Omental fat pad (tissue), 3 donors: ENCODE measurements at regions not wholly inside any gene's neighbourhood (a gene's known extent, or its start where the extent isn't known, plus 50 kb on each side); places are given as distances from the start of the nearest gene placed in this dataset.

Experiments used
- ATAC-seq: fragments of 150-250 bp; one replicate; pipeline ENCODE4 v1.9.1; 2016; ENCODE audit warnings: mild to moderate bottlenecking, moderate library complexity; ENCODE audit not compliant: low FRiP score
- DNase-seq: peaks from one replicate; pipeline ENCODE4 v3.0.0-alpha.2; 2019; ENCODE audit warnings: low spot score
- TF ChIP-seq, protein P1 (sequence below), 3 donors: fragments of 450-650 bp; IDR thresholded peaks; one replicate each; pipeline ENCODE4 v1.5.1; 2016 to 2017; ENCODE audit warnings: antibody characterized with exemption in 3 of 3, mild to moderate bottlenecking in 3 of 3, moderate library complexity in 2 of 3

- ATAC-seq = no peak
- TF ChIP-seq, protein P1, sequence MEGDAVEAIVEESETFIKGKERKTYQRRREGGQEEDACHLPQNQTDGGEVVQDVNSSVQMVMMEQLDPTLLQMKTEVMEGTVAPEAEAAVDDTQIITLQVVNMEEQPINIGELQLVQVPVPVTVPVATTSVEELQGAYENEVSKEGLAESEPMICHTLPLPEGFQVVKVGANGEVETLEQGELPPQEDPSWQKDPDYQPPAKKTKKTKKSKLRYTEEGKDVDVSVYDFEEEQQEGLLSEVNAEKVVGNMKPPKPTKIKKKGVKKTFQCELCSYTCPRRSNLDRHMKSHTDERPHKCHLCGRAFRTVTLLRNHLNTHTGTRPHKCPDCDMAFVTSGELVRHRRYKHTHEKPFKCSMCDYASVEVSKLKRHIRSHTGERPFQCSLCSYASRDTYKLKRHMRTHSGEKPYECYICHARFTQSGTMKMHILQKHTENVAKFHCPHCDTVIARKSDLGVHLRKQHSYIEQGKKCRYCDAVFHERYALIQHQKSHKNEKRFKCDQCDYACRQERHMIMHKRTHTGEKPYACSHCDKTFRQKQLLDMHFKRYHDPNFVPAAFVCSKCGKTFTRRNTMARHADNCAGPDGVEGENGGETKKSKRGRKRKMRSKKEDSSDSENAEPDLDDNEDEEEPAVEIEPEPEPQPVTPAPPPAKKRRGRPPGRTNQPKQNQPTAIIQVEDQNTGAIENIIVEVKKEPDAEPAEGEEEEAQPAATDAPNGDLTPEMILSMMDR (IDR thresholded peaks at IDR 0.05) = no peak
- no peak for DNase-seq
These were observed 255.8 kb upstream of the HNRNPA3 start for GRCh38 chr2:176956791-176957190.

DNA sequence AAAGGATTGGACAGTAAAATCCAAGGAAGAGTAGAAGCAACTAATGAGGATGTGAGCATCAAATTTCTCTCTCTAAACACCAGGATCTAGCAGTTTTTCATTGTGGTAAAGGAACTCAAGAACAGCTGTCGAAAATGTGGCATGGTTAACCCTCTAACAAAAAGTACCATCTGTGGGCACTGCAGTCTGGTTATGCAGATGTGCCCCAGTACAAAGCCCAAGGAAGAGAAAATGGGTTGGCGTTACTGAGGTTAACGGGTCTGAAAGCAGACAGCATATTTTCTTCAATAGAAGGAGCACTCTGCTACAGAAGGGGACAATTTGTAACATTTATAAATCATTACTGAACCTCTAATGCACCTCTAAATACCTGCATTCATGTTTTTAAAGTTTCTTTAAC is 253.0 kb upstream of the HNRNPA3 start:
- TF ChIP-seq, protein P1 (IDR thresholded peaks at IDR 0.05) = no peak
- DNase-seq = no peak
- no peak for ATAC-seq

GRCh38 chr2:176960061-176960460 is 252.5 kb upstream of the HNRNPA3 start:
- ATAC-seq (no peak), DNase-seq (no peak)
- TF ChIP-seq, protein P1 (IDR thresholded peaks at IDR 0.05) = no peak

DNA sequence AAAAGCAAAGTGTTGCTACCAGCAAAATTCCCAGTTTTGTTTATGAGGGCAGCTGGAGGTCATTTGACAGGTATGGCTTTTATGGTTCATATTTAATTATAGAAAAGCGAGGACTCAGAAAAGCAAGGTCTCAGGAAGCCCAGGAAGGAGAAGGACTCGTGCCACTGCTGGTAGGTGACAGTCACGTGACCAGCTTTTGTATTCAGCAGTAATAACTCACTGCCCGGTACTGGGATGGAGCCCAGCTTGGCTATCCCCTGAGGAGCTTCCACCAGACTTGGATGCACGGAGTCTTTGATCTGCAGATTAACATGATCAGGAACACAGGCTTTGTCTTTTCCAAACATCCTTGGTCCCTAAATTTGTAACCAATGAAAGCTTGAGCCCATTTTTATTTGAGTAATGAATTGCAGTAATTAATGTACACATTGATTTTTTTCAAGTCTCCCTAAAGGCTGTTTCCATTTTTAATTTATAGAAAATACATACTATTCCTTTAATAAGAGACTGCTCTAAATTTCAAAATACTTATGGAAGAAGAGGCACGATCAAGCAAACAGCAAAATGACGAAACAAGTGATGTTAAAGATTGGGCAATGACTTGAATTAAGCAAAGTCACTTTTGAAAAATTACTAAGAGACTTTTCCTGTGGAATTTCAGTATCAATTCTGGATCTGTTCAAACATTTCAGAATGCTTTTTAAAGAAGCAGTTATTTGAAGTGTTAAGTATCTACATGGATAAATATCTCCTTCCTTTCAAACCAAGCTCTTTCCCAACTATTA is 251.7 kb upstream of the HNRNPA3 start:
- DNase-seq = no peak
- TF ChIP-seq, protein P1 (IDR thresholded peaks at IDR 0.05) = no peak
- no peak for ATAC-seq

GRCh38 chr2:176961775-176962619 is 250.6 kb upstream of the HNRNPA3 start:
- no peak for ATAC-seq
- TF ChIP-seq, protein P1 (IDR thresholded peaks at IDR 0.05) = no peak

GRCh38 chr2:176963568-176964287 is 248.9 kb upstream of the HNRNPA3 start:
- ATAC-seq = no peak
- TF ChIP-seq, protein P1 (IDR thresholded peaks at IDR 0.05) = no peak
- DNase-seq = no peak

More at GRCh38 chr2:176961775-176962619, 250.6 kb upstream of the HNRNPA3 start:
- no peak for DNase-seq
